HepG2 (cell line): ENCODE measurements at regions not wholly inside any gene's neighbourhood (a gene's known extent, or its start where the extent isn't known, plus 50 kb on each side); places are given as distances from the start of the nearest gene placed in this dataset.

Source experiments
- CEBPG ChIP-seq: IDR thresholded peaks from 2 replicates; pipeline ENCODE4 v1.6.1; 2016
- FOXA3 ChIP-seq: IDR thresholded peaks from 2 replicates; pipeline ENCODE4 v1.6.1; 2016; ENCODE audit warnings: missing genetic modification reagents, missing compliant biosample characterization
- GABPB1 ChIP-seq: IDR thresholded peaks from 2 replicates; pipeline ENCODE4 v1.6.1; 2016; ENCODE audit warnings: mild to moderate bottlenecking, missing genetic modification reagents, moderate library complexity, missing compliant biosample characterization
- HMG20A ChIP-seq: IDR thresholded peaks from 2 replicates; pipeline ENCODE4 v1.6.1; 2016; ENCODE audit warnings: borderline replicate concordance
- NFE2L1 ChIP-seq: sonication (generic); formaldehyde crosslinking; IDR thresholded peaks from 2 replicates; pipeline ENCODE4 v1.4.0; 2020; ENCODE audit warnings: missing genetic modification reagents, mild to moderate bottlenecking, borderline replicate concordance
- PPARG ChIP-seq: conservative IDR thresholded peaks from 2 replicates; pipeline ENCODE4 v1.6.1; 2016; ENCODE audit warnings: missing biosample characterization, missing genetic modification reagents
- RFX1 ChIP-seq: fragments of 450-650 bp; IDR thresholded peaks from 2 replicates; pipeline ENCODE4 v1.6.1; 2017
- SP140L ChIP-seq: sonication (generic); formaldehyde crosslinking; IDR thresholded peaks from 2 replicates; pipeline ENCODE4 v1.4.0; 2020; ENCODE audit warnings: missing genetic modification reagents, borderline replicate concordance
- TARDBP ChIP-seq: sonication (generic); formaldehyde crosslinking; IDR thresholded peaks from 2 replicates; pipeline ENCODE4 v1.8.0; 2022; ENCODE audit warnings: mild to moderate bottlenecking, missing genetic modification reagents
- THAP11 ChIP-seq: IDR thresholded peaks from 2 replicates; pipeline ENCODE4 v1.6.1; 2016; ENCODE audit warnings: missing biosample characterization, missing genetic modification reagents
- TP53 ChIP-seq: sonication (generic); formaldehyde crosslinking; conservative IDR thresholded peaks from 2 replicates; pipeline ENCODE4 v1.4.0; 2020; ENCODE audit warnings: missing genetic modification reagents
- ZNF878 ChIP-seq: sonication (generic); formaldehyde crosslinking; IDR thresholded peaks from 2 replicates; pipeline ENCODE4 v1.8.1; 2023; ENCODE audit warnings: mild to moderate bottlenecking, missing genetic modification reagents, moderate library complexity
- TF ChIP-seq, protein P1 (sequence below): sonication (generic); formaldehyde crosslinking; IDR thresholded peaks from 2 replicates; pipeline ENCODE4 v1.4.0; 2020; ENCODE audit warnings: mild to moderate bottlenecking, missing genetic modification reagents, borderline replicate concordance
- TF ChIP-seq, protein P2 (sequence below): sonication (generic); formaldehyde crosslinking; IDR thresholded peaks from 2 replicates; pipeline ENCODE4 v1.5.1; 2020; ENCODE audit warnings: mild to moderate bottlenecking, moderate library complexity, missing genetic modification reagents
- TF ChIP-seq, protein P3 (sequence below): IDR thresholded peaks from 2 replicates; pipeline ENCODE4 v1.4.0; 2020; ENCODE audit warnings: mild to moderate bottlenecking, missing genetic modification reagents
- TF ChIP-seq, protein P4 (sequence below): IDR thresholded peaks from 2 replicates; pipeline ENCODE4 v1.6.1; 2016; ENCODE audit warnings: mild to moderate bottlenecking

DNA sequence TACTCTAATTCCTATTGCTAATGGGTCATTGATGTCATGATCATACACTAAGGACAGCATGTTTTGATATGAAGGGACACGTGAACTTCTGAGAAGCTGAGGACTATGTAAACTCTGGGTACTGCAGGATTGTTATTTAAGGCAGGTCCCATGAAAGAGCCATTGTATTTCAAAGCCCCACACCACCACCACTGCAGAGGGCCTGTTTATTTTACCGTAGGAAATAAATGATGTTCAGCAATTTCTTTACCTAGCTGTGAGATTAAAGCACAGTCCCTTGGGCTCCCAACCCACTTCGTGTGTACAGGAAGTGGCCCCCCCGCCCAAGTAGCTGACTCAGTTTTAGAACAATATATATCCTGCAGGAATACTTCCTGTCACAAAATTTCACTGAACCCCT lies 89.8 kb upstream of the ACSL4 start (continued):
- TF ChIP-seq, protein P1, sequence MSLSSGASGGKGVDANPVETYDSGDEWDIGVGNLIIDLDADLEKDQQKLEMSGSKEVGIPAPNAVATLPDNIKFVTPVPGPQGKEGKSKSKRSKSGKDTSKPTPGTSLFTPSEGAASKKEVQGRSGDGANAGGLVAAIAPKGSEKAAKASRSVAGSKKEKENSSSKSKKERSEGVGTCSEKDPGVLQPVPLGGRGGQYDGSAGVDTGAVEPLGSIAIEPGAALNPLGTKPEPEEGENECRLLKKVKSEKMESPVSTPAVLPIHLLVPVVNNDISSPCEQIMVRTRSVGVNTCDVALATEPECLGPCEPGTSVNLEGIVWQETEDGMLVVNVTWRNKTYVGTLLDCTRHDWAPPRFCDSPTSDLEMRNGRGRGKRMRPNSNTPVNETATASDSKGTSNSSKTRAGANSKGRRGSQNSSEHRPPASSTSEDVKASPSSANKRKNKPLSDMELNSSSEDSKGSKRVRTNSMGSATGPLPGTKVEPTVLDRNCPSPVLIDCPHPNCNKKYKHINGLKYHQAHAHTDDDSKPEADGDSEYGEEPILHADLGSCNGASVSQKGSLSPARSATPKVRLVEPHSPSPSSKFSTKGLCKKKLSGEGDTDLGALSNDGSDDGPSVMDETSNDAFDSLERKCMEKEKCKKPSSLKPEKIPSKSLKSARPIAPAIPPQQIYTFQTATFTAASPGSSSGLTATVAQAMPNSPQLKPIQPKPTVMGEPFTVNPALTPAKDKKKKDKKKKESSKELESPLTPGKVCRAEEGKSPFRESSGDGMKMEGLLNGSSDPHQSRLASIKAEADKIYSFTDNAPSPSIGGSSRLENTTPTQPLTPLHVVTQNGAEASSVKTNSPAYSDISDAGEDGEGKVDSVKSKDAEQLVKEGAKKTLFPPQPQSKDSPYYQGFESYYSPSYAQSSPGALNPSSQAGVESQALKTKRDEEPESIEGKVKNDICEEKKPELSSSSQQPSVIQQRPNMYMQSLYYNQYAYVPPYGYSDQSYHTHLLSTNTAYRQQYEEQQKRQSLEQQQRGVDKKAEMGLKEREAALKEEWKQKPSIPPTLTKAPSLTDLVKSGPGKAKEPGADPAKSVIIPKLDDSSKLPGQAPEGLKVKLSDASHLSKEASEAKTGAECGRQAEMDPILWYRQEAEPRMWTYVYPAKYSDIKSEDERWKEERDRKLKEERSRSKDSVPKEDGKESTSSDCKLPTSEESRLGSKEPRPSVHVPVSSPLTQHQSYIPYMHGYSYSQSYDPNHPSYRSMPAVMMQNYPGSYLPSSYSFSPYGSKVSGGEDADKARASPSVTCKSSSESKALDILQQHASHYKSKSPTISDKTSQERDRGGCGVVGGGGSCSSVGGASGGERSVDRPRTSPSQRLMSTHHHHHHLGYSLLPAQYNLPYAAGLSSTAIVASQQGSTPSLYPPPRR (CRISPR knock-in tag), result peak; percentile 66; the same call in 1 of the 2 replicates
- 0 out of 2 replicates have a peak, but pooled peaks have one; percentile 22 for TF ChIP-seq HMG20A (CRISPR knock-in tag)
- 0 out of 2 replicates have a peak, but pooled peaks have one; percentile 50 for TF ChIP-seq TP53 (CRISPR knock-in tag)
- peak; percentile 46; the same call in 1 of the 2 replicates for TF ChIP-seq THAP11
- TF ChIP-seq PPARG (CRISPR knock-in tag), result peak; percentile 47; the same call in 1 of the 2 replicates
- no peak for TF ChIP-seq SP140L (CRISPR knock-in tag)
- TF ChIP-seq ZNF878, result peak; percentile 47; the same call in 1 of the 2 replicates
- peak; percentile 43; the same call in 1 of the 2 replicates for TF ChIP-seq TARDBP (CRISPR knock-in tag)
- no peak for TF ChIP-seq NFE2L1 (CRISPR knock-in tag)
- TF ChIP-seq, protein P2, sequence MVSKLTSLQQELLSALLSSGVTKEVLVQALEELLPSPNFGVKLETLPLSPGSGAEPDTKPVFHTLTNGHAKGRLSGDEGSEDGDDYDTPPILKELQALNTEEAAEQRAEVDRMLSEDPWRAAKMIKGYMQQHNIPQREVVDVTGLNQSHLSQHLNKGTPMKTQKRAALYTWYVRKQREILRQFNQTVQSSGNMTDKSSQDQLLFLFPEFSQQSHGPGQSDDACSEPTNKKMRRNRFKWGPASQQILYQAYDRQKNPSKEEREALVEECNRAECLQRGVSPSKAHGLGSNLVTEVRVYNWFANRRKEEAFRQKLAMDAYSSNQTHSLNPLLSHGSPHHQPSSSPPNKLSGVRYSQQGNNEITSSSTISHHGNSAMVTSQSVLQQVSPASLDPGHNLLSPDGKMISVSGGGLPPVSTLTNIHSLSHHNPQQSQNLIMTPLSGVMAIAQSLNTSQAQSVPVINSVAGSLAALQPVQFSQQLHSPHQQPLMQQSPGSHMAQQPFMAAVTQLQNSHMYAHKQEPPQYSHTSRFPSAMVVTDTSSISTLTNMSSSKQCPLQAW, result no peak
- TF ChIP-seq, protein P3, sequence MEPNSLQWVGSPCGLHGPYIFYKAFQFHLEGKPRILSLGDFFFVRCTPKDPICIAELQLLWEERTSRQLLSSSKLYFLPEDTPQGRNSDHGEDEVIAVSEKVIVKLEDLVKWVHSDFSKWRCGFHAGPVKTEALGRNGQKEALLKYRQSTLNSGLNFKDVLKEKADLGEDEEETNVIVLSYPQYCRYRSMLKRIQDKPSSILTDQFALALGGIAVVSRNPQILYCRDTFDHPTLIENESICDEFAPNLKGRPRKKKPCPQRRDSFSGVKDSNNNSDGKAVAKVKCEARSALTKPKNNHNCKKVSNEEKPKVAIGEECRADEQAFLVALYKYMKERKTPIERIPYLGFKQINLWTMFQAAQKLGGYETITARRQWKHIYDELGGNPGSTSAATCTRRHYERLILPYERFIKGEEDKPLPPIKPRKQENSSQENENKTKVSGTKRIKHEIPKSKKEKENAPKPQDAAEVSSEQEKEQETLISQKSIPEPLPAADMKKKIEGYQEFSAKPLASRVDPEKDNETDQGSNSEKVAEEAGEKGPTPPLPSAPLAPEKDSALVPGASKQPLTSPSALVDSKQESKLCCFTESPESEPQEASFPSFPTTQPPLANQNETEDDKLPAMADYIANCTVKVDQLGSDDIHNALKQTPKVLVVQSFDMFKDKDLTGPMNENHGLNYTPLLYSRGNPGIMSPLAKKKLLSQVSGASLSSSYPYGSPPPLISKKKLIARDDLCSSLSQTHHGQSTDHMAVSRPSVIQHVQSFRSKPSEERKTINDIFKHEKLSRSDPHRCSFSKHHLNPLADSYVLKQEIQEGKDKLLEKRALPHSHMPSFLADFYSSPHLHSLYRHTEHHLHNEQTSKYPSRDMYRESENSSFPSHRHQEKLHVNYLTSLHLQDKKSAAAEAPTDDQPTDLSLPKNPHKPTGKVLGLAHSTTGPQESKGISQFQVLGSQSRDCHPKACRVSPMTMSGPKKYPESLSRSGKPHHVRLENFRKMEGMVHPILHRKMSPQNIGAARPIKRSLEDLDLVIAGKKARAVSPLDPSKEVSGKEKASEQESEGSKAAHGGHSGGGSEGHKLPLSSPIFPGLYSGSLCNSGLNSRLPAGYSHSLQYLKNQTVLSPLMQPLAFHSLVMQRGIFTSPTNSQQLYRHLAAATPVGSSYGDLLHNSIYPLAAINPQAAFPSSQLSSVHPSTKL (CRISPR knock-in tag), result peak; percentile 82
- TF ChIP-seq, protein P4, sequence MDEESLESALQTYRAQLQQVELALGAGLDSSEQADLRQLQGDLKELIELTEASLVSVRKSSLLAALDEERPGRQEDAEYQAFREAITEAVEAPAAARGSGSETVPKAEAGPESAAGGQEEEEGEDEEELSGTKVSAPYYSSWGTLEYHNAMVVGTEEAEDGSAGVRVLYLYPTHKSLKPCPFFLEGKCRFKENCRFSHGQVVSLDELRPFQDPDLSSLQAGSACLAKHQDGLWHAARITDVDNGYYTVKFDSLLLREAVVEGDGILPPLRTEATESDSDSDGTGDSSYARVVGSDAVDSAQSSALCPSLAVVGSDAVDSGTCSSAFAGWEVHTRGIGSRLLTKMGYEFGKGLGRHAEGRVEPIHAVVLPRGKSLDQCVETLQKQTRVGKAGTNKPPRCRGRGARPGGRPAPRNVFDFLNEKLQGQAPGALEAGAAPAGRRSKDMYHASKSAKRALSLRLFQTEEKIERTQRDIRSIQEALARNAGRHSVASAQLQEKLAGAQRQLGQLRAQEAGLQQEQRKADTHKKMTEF (CRISPR knock-in tag), result peak; percentile 69
- TF ChIP-seq CEBPG, result peak; percentile 33; the same call in 1 of the 2 replicates
- no peak for TF ChIP-seq RFX1
- TF ChIP-seq FOXA3 (CRISPR knock-in tag), result peak; percentile 77
- TF ChIP-seq GABPB1 (CRISPR knock-in tag), result peak; percentile 61
